MM.1S (cell line): ENCODE measurements at regions not wholly inside any gene's neighbourhood (a gene's known extent, or its start where the extent isn't known, plus 50 kb on each side); places are given as distances from the start of the nearest gene placed in this dataset.

Experiments
- CTCF ChIP-seq: fragments of 300-600 bp; sonication (generic); IDR thresholded peaks from 2 replicates; pipeline ENCODE4 v1.5.1; 2016; ENCODE audit warnings: antibody characterized with exemption, low read length, mixed read lengths
- EZH2 ChIP-seq: fragments of 300-600 bp; sonication (generic); optimal IDR thresholded peaks from 2 replicates; pipeline ENCODE3; 2017; ENCODE audit warnings: low read depth, mild to moderate bottlenecking, antibody characterized with exemption, low read length, mixed read lengths
- EZH2phosphoT487 ChIP-seq: fragments of 300-600 bp; sonication (generic); IDR thresholded peaks from 2 replicates; pipeline ENCODE4 v1.6.1; 2018; ENCODE audit warnings: antibody characterized with exemption, low read length

DNA sequence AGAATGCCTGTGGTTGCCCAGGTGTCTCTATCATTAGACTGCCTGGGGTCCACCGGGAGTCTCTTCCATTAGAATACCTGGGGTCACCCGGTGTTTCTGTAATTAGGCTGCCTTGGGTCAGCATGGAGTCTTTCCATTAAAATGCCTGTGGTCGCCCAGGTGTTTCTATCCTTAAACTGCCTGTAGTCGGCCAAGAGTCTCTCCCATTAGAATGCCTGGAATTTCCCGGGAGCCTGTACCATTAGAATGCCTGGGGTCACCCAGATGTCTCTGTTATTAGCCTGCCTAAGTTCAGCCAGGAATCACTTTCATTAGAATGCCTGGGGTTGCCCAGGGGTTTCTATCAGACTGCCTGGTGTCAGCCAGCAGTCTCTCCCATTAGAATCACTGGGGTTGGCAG is 1492.8 kb downstream of the UQCRFS1 start:
- TF ChIP-seq CTCF: no peak
- no peak for TF ChIP-seq EZH2phosphoT487
- no peak for TF ChIP-seq EZH2
